ENCODE measurements at regions not wholly inside any gene's neighbourhood (a gene's known extent, or its start where the extent isn't known, plus 50 kb on each side); places are given as distances from the start of the nearest gene placed in this dataset.

DNA sequence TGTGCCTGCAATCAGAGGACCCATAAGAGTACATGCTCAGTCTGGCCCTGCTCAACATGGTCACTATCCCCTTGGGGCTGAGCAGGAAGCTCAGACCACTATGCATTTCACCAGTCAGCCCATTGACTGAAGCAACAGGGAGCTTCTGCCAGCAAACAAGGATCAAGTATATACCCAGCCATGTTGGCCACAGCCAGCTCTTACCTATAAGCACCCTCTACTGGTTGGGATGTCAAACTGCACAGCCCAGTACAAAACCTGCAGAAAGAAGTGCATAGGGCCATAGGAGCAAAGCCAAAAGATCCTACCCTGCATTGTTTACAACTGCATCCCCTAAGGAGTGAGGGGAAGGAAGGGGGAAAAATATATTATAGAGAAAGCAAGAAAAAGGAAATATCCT lies 214.4 kb upstream of the CPEB2 start:
- FAIRE-seq, result peak; percentile 82
- CTCF ChIA-PET (ENCODE audit: partially characterized antibody), result interaction anchor here (0.6 to 2.1 kb wide), 16 partner anchors 9 to 1137 kb away, joined by 3 to 10 read pairs (median 3); no protein-coding TSS in a partner anchor

More for the DNA sequence above, 214.4 kb upstream of the CPEB2 start:
- H3K79me1 ChIP-seq (ENCODE audit: low read depth, low read length), result no peaks in the 10 kb centered on the region
- H2BK120ac ChIP-seq (replicated peaks; ENCODE audit: low read depth, low read length), result no peak overlapping the region
- H3K14ac ChIP-seq (ENCODE audit: insufficient read length), result no peak overlapping the region
- H4K91ac ChIP-seq (replicated peaks; ENCODE audit: insufficient read length, low read length), result no peak overlapping the region
- H4K20me1 ChIP-seq (replicated peaks in 1 of 2; ENCODE audit: control insufficient read depth in 1 of 2, insufficient read depth in 2 of 2, low read length in 2 of 2), result no peaks in the 10 kb centered on the region
- no peak overlapping the region for H3K18ac ChIP-seq (ENCODE audit: extremely low read depth, low read length)
- DNase-seq (ENCODE audit: low read depth in 1 of 2, low spot score in 2 of 2), result no peak
- H4K8ac ChIP-seq (ENCODE audit: extremely low read depth, insufficient read depth, low read length), result no peak overlapping the region; the same call in 1 of the 2 replicates
- H3K79me2 ChIP-seq (ENCODE audit: control insufficient read depth in 1 of 2, insufficient read depth in 2 of 2, low read length in 2 of 2), result no peaks in the 10 kb centered on the region
- no peaks in the 10 kb centered on the region for H3K36me3 ChIP-seq (ENCODE audit: control insufficient read depth in 2 of 4, insufficient read depth in 4 of 4, low read length in 3 of 4)
- H3K23me2 ChIP-seq (ENCODE audit: low read depth, low read length), result no peaks in the 10 kb centered on the region
- no peak overlapping the region for H2BK15ac ChIP-seq (ENCODE audit: low read length)
- peaks cover 0 to 14% of the 10 kb centered on the region in 2 experiments; a peak in 2 of 4 replicates for H3K9me3 ChIP-seq (ENCODE audit: insufficient read depth in 2 of 2, low read depth in 1 of 2, low read length in 1 of 2)
- H3K27me3 ChIP-seq (replicated peaks in 1 of 4; ENCODE audit: control insufficient read depth in 3 of 4, extremely low read depth in 1 of 4, insufficient read depth in 3 of 4, low read length in 3 of 4), result no peaks in the 10 kb centered on the region
- H4K5ac ChIP-seq (ENCODE audit: insufficient read length, low read depth, low read length), result no peak overlapping the region
- H3K9ac ChIP-seq (replicated peaks in 1 of 4; ENCODE audit: extremely low read depth in 1 of 4, low read depth in 3 of 4, low read length in 3 of 4), result no peak overlapping the region
- no peak overlapping the region for H2BK12ac ChIP-seq (ENCODE audit: low read depth, low read length)
- no peak overlapping the region for H3K4me3 ChIP-seq (ENCODE audit: extremely low read depth in 1 of 4, insufficient read depth in 2 of 4, low read depth in 3 of 4, low read length in 4 of 4)
- H3K23ac ChIP-seq (ENCODE audit: insufficient read length), result no peak overlapping the region
- no peak overlapping the region for H3K27ac ChIP-seq (ENCODE audit: low read depth, low read length)
- H2AFZ ChIP-seq (ENCODE audit: low read length), result peak overlapping the region; percentile 95; the same call in 1 of the 2 replicates
- no peak overlapping the region for H2BK5ac ChIP-seq (ENCODE audit: low read depth, low read length)
- TF ChIP-seq RAD21 (IDR thresholded peaks at IDR 0.05 in 1 of 2, conservative IDR thresholded peaks at IDR 0.05 in 1 of 2; ENCODE audit: low read depth in 2 of 2, low read length in 2 of 2) (peak; percentile 85 to 87), TEAD4 (IDR thresholded peaks at IDR 0.05; ENCODE audit: low read depth, low read length) (0 out of 2 replicates have a peak, but pooled peaks have one; percentile 43), YY1 (IDR thresholded peaks at IDR 0.05; ENCODE audit: low read depth, low read length) (peak; percentile 60; the same call in 1 of the 2 replicates), EGR1 (IDR thresholded peaks at IDR 0.05; ENCODE audit: borderline replicate concordance, low read depth, low read length) (no peak)
- TF ChIP-seq, protein P1, sequence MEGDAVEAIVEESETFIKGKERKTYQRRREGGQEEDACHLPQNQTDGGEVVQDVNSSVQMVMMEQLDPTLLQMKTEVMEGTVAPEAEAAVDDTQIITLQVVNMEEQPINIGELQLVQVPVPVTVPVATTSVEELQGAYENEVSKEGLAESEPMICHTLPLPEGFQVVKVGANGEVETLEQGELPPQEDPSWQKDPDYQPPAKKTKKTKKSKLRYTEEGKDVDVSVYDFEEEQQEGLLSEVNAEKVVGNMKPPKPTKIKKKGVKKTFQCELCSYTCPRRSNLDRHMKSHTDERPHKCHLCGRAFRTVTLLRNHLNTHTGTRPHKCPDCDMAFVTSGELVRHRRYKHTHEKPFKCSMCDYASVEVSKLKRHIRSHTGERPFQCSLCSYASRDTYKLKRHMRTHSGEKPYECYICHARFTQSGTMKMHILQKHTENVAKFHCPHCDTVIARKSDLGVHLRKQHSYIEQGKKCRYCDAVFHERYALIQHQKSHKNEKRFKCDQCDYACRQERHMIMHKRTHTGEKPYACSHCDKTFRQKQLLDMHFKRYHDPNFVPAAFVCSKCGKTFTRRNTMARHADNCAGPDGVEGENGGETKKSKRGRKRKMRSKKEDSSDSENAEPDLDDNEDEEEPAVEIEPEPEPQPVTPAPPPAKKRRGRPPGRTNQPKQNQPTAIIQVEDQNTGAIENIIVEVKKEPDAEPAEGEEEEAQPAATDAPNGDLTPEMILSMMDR (IDR thresholded peaks at IDR 0.05; ENCODE audit: control extremely low read depth in 1 of 3, insufficient read depth in 1 of 3, low read depth in 1 of 3, low read length in 3 of 3), result peak; percentile 25 to 77 (median 56)
- H3K4ac ChIP-seq (replicated peaks; ENCODE audit: insufficient read length, low read depth, low read length), result no peak overlapping the region
- H3K4me1 ChIP-seq (replicated peaks in 1 of 4; ENCODE audit: control insufficient read depth in 3 of 4, insufficient read depth in 4 of 4, low read length in 3 of 4), result no peaks in the 10 kb centered on the region; a peak in 1 of 7 replicates
- no peak overlapping the region for H2BK20ac ChIP-seq (ENCODE audit: low read length)
- H3K4me2 ChIP-seq (ENCODE audit: insufficient read depth in 1 of 2, low read depth in 2 of 2, low read length in 2 of 2), result no peak overlapping the region
- POLR2A ChIA-PET (ENCODE audit: partially characterized antibody), result interaction anchor here (0.8 kb wide), 1 partner anchor 163 kb away, joined by 3 read pairs; no protein-coding TSS in a partner anchor
- no peak overlapping the region for H3K56ac ChIP-seq (replicated peaks; ENCODE audit: insufficient read length, low read depth, low read length)
- no peak overlapping the region for H2AK5ac ChIP-seq (ENCODE audit: low read depth, low read length)

All from H1 (cell line).